COLO668 (cell line): ENCODE measurements at regions not wholly inside any gene's neighbourhood (a gene's known extent, or its start where the extent isn't known, plus 50 kb on each side); places are given as distances from the start of the nearest gene placed in this dataset.
A peak's percentile ranks its signal among the peaks of the same experiment; 100 is the strongest.
"Not testable (repeated sequence)": the region's sequence is repeated elsewhere in the genome, so short reads cannot be mapped to it uniquely, and the experiment has no call there.

Source experiments
- DNase-seq: peaks from one replicate; lab custom pipeline; 2025; ENCODE audit not compliant: unreplicated experiment; lab: John Stamatoyannopoulos, UW

DNA sequence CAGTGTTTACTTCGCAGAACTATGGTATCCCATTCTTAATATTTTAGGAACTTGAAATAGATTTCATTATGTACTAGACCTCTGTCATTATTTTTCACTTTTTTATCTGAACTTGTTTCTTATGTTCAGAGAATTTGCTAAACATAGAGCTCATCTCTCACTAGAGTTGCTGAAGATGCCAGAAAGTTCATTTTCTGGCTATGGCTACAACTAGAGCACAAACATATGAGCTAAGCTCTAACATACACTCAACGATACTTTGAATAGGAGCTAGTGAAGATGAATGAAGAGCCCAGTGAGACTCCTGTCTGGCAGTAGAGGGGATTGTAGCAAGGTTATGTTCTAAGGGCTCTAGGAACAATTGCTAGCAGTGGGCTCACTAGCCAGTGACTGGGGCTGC is 582.2 kb downstream of the KIF4B start:
- no peak for DNase-seq

DNA sequence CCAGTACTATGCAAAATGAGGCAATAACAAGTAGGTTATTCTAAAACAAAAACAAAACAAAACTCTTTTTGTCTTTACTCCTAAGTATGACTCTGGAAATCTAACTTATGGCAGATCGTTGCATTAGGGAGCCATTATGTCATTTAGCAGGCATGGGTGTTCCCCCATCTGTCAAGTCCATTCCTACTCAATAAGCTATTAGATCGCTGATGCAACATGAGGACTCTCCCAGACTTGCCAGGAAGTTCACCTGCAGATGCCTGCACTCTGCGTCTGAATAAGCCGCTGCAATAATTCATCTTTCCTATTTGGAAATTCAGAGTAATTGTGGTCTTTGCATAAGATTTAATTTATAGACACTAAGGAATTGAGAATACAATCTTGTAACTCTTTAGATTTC is 585.0 kb downstream of the KIF4B start:
- DNase-seq = no peak

DNA sequence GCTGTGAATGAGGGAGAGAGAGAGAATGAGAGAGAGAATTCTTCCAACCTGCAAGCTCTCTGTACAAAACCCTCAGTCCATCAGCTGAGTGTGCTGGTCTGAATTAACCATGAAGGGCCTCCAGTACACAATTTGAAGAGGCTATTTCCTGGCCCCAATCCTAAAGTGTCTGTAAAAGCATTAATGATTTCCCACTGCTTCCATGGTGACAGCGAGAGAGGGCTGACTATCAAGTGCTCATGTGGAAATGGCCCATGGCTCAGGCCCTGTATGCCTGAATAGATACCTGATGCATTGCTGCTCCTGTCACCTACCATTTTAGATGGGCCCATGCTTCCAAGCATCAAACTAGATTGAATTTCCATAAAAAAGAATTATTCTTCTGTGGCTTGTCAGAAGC is 592.4 kb downstream of the KIF4B start:
- DNase-seq = peak; percentile 13

DNA sequence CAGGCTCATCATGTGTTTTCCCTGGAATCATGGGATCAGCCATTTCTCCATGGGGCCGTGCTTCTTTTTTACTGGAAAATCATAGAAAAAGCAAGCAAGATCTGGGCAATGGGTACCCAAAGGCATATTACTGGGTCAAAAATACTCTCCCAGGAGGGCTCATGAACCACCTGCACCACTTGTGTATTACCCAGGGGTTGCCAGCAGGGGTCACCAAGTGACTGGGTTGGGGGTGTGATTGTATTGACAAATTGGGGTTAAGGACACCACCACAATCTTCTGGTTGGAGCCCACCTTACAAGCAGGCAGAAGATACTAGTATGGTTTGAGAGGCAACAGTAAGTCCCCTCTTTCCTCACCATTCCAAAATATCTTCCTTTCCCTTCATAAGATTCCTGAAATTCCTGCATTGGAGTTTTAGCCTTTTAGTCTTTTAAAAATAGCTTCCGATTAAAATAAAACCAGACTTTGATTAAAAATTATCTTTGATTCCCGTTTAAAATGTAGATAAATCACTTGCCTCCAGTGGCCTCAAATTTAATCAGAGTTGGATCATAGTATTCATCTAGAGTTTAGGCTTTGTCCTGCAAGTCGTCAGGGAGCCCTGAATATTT is 603.3 kb downstream of the KIF4B start:
- peak; percentile 12 for DNase-seq

DNA sequence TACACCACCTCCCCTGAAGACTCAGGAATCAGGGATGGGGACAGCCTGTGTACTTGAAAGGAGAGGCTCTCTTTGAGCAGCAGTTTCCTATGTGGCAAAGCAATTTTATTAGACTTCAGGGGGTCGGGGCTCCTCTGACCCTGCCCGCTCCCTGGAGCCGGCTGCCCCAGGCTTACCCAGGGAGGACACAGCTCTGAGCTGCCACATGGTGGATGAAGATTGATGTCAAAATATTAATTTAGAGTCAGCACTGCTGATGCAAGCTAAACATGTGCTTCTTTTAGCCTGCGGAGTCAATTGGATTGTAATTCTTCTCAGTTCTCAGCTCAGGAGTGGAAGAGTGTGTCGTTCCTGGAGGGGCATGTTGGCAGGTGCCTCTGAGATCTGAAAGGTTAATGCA is 606.1 kb downstream of the KIF4B start:
- no peak for DNase-seq

DNA sequence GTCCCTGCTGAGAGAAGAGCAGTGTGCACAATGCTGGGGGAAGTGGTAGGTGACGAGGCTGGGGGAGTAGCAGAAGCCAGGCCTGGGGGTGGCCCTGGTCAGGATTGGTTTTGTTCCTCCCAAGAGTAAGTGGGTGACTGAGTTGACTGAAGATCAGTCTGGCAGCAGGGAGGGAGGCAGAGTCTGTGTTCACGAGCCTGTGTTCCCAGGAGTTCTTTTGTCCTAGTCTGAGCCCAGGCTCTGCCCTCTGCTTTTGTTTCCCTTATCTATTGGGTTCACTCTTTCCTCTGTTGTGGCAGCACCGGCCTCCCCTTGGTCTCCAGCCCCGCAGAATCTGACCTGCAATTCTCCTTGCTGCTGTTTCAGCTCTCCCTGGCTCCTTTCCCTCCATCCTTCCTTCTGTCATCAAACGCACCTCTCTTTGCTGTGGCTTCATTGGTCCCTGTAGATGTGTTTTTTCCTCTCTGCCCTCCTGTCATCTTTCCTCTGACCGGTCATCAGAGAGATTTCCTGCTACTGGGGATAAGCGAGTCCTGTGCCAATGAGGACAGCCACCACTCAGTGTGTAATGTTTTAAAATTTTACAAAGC is 607.4 kb downstream of the KIF4B start:
- DNase-seq = no peak

DNA sequence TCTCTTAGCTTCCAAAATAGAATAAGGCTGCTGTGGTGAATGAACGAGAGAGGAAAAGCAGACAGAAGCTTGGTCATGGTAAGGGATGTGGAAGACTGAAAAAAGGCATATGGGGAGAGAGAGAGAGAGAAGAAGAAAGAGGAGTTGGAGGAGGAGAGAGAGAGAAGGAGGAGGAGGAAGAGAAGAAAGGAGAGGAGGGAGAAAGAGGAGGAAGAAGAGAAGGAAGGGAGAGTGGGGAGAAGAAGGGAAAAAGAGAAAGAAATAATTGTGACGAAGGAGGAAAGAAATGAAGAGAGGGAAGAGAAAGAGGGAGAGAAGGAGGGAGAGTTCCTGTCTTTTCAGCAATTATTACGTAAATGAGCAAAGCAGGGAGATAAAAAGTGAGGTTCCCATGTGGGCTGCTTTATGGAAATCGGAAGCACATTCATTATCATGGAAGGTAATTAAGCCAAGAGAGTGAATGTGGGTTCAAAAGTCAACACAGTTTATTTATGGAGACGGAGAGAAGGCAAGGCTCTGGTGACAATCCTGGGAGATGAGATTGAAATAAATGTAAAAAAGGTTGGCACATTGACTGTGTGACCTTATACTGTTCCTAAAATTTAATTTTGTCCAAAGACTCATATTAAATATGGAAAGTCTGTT is 611.2 kb downstream of the KIF4B start:
- DNase-seq = no peak

DNA sequence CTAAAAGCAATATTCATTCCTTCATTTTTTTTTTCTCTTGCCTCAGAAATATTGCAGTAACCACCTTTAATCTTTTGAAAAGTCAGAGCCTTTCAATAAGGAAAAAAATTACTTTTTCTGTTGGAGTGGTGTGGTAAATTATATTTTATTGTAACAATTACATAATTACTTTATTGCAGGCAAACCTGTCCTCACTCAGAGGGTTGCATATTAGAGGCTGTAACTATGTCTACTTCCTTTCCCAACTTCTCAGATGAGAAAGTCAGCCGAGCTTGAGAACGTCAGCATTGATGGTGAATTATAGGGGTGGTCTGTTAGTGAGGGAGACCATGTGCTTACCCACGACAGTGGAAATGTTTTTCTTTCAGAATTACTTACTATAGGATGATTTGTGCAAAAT is 611.8 kb downstream of the KIF4B start:
- DNase-seq = no peak

DNA sequence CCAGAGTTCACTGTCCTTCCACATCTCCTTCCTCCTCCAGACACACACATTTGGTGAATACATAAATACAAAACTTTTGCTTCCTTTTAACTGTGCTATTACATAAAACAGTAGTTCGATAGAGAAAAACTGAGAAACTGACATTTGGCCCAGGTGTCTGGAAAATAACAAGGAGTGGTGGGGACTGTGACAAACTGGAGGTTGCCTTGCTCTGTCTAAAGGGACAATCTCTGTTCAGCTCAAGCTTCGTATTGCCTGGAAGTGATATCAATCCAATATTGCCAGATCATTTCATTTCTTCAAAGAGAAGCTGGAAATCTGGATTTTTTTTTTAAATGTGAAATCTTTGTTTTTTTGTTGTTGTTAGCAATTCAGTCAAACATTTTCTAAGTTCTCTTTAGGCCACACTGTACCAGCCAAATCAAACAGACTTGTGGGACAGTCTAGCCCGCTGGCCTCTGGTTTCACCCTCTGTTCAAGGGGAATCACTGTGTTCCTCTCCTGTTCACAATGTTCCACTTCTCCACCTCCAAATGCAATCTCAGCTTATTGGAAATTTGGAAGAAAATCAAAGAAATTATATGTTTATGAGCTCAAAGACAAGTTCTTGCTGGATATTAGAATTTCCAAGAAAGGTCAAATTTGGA is 612.5 kb downstream of the KIF4B start:
- DNase-seq = no peak

DNA sequence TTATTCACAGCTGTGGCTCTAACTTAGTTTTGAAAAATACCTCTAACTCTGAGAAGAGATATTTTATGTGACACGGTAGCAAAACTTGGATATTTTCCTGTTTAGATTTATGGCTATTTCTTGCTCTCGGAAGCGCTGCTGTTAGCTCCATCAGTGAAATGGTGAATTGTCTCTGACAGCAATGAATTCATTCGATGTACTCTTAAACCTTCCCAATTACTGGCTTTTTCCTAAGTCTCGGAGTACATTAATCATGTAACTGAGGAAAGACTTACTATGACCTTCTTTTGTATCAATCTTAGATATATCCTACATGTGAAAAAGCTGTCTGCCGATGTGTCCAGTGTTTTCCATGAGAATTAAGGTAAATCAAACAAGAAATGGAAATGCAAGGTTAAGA is 613.0 kb downstream of the KIF4B start:
- no peak for DNase-seq

DNA sequence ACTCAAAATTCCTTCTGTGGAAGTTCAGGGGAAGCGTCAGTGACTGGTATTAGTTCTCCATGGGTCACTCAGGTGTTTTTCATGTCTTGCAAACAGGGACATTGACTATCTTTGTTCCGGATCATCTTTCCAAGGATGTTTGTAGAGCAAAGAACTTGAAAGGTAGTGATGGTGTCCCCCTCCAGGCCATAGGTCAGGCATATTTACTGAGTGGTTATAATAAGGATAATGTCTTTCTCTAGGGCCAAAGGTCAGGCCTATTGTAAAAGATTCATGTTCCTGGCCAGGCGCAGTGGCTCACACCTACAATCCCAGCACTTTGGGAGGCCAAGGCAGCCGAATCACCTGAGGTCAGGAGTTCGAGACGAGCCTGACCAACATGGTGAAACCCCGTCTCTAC is 614.8 kb downstream of the KIF4B start:
- no peak for DNase-seq

DNA sequence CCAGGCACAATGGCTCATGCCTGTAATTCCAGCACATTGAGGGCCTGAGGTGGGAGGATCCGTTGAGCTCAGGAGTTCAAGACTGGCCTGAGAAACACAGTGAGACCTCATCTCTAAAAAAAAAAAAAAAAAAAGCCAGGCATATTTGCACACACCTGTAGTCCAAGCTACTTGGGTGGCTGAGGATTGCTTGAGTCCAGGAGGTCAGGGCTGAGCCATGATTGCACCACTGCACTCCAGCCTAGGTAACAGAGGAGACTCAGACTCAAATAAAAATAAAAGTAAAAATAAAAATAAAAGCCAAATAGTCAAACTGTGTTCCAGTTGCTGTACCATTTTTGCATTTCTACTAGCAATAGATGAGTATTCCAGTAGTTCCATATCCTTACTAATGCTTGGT is 616.0 kb downstream of the KIF4B start:
- no peak for DNase-seq

DNA sequence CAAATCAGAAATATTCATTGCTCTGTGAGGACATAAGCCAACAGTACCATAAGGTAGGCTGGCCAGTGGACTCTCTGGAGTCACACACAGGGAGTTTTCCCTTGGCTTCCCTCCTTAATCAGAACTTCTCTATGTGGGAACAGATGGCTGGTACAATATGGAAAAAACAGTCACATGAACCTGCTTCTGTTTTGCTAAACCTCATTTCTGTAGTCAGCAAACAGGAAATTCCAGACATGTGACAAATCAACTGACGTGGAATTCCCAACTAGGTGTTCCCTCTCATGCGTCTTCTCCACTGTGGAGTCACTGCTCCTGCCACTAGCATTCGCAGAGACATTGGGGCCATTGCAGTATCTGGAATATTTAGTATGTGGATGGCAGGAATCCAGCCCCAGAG is 617.6 kb downstream of the KIF4B start:
- DNase-seq = no peak

DNA sequence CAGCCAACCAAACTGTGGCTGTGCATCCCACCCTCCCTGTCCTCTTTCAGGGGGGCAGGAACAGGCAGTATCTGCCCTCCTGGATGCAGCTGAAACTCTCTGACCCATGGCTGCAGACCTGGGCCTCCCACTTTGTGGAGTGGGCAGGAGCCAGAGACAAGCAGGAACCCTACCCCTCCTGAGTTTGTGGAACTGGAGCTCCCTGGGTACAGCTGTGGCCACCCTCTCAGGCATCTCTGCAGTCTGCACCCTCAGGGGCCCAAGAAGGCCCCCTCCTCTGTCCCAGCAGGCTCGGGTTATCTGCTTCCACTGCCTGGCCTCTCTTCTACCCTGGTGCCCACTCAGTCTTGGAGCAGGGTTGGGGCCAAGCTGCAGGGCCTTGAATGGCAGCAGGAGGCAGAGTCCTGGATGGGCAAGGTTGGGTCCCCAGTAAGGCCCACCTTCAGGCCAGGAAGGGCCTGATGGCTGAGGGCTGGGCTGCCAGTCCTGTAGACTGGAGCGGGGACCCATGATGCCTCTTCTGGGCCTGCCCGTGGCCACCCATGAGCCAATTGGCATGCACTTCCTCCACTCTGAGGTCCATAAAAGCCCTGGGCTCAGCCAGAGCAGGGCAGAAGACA is 619.9 kb downstream of the KIF4B start:
- DNase-seq = no peak

DNA sequence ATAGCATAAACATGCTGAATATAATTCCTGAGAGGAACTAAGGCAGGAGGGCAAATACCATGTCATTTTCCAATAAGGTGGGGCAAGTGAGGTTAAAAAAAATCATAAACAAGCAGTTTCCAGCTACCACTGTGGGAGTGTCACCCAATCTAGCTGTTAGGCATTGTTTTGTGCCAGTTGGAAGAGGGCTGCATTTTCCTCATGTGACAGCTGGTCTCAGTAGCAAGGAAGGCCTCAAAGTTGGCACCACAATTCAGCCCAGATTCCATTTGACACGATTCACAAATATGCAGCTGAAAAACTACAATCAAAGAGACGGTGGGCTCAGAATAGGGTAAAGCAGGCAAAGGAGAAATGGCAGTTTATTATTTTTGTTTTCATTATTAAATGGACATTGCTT is 636.1 kb downstream of the KIF4B start:
- no peak for DNase-seq

DNA sequence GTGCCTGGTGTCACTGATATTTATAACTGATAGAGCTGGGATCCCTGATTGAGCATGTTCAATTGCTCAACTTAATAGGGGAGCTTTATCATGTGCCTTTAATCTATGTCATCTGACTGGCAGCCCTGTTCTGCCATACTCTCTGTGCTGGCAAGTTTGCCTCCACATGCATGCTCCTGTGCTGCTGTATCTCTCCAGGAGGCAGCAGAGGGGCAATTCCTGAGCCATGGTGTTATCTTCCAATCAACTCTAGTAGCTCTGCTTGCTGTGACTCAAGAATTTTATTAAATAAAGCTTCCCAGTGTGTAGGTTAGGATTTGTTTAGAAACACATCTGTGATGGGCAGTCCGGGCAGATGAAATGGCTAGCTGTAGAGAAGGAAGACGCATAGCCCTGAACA is 642.0 kb downstream of the KIF4B start:
- DNase-seq = no peak

DNA sequence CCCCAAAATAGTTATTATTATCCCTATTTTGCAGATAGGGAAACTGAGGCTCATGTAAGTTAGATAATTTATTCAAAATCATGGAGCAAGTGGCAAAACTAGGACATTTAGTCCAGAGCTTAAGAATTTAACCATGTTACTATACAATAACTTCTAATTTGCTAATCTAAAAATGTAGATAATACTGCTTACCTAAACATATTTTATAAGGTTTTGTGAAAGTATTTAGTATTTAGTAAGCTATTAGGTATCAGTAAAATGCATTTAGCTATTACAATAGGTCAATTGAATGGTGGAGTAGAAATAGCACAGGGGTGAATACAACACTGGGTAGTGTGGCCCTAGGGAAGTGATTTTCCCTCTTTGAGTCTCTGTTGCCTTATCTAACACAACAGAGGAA is 648.3 kb downstream of the KIF4B start:
- no peak for DNase-seq

DNA sequence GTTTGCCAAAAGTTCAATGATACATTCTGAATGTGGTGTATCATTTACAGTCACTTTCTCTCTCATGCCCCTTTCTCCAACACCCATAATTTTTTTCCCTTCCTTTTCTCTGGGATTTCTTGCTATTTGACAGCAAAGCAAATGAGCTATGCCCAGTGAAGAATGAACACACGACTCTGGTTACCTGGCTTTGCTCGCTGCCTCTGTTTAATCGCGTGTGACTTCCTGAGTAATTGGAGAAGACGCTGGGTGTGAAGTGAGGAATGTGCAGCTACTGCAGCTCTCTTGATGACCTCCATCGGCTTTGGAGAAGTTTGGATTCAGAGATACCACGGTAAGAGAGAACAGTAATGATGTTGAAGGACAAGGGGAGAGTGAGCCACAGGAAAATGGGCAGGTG is 651.8 kb downstream of the KIF4B start:
- no peak for DNase-seq

DNA sequence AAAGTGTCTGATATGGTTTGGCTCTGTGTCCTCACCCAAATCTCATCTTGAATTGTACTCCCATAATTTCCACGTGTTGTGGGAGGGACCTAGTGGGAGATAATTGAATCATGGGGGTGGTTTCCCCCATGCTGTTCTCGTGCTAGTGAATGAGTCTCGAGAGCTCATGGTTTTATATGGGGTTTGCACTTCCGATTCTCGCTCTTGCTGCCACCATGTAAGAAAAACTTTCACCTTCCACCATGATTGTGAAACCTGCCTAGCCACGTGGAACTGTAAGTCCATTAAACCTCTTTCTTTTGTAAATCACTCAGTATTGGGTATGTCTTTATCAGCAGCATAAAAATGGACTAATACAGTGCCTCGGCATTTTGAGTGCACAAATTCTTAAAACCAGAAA is 655.0 kb upstream of the SGCD start:
- not testable (repeated sequence) for DNase-seq

DNA sequence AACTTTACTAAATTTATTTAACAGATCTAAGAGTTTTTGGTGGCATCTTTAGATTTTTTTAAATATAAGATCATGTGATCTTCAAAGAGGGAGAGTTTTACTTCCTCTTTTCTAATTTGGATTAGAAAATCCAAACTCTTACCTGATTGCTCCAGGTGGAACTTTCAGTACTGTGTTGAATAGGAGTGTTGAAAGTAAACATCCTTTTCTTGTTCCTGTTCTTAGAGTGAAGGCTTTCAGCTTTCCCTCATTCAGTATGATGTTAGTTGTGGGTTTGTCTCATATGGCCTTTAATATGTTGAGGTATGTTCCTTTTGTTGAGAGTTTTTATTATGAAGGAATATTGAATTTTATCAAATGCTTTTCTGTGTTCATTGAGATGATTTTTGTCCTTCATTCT is 650.0 kb upstream of the SGCD start:
- DNase-seq = no peak

DNA sequence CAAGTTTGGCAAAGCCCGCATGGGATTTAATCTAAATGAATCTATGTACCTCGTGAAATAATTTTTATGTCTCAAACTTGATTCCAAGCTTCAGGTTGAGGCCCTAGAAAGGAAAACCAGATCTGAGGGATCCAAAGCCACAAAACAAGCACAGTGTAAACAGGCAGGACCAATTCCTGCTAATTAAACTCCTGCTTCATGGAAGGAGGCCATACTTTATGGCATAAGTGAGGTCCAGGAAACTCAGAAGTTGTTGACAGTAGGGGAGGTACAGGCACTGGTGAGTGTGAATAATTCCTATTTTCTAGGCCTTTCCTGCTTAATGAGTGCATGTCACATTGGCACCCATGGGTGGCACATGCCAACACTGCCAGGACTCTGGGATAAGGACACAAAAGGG is 648.6 kb upstream of the SGCD start:
- no peak for DNase-seq

DNA sequence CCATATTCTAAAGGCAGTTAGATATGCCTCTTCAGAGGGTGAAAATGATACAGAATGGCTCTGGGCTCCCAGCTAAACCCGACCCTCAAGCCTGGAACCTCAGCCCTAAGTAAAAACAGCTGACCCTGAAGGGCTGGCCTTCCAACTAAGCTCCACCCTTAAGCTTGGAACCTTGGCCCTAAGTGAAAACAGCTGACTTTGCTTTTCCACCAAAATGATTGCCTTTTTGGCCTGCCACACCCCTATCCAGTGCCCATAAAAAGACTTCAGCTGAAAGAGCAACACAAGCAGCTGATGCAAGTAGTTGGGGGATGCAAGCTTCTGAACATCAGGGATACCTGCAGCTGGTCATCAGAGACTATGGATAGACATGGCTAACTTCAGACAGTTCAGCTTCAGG is 647.4 kb upstream of the SGCD start:
- no peak for DNase-seq
